Right lobe of liver (tissue), 4 donors: ENCODE measurements at regions not wholly inside any gene's neighbourhood (a gene's known extent, or its start where the extent isn't known, plus 50 kb on each side); places are given as distances from the start of the nearest gene placed in this dataset.

Source experiments
- CTCF ChIP-seq, 4 donors: fragments of 200-600 bp in 3 of 4; fragments of 450-650 bp in 1 of 4; IDR thresholded peaks; one replicate each; pipeline versions ENCODE4 v1.5.1 to v1.8.0; 2016 to 2022; ENCODE audit warnings: antibody characterized with exemption in 4 of 4, mild to moderate bottlenecking in 2 of 4
- POLR2A ChIP-seq: fragments of 450-650 bp; IDR thresholded peaks from one replicate; pipeline ENCODE4 v1.6.1; 2017; ENCODE audit warnings: antibody characterized with exemption, mild to moderate bottlenecking
- donor health status: DM: no; HTN: no; CAD: no.
- donor health status: DM: no; HTN: no; CAD: no.
- donor health status: DM: no; HTN: yes; CAD: no.

DNA sequence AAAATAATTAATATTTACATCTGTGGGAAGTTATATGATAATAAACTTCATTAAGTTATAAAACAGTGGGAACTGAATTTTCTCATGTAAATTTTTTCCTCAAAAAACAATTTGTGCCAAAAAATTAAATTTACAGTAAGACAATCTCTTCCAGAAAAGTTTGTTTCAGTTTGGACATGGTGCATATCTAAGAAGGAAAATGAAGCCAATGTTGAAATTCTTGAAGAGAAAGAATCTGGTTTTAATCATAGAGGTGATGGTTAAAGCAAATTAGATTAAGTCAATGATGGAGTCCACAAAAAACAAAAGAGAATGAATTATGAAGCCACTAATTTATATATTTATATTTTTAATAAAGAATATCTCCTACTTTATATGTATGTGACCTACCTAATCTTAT, 457.2 kb upstream of the SLITRK1 start:
- TF ChIP-seq CTCF (IDR thresholded peaks at IDR 0.05) (no peak), POLR2A (no peak)
